GM21447 (cell line): ENCODE measurements at regions not wholly inside any gene's neighbourhood (a gene's known extent, or its start where the extent isn't known, plus 50 kb on each side); places are given as distances from the start of the nearest gene placed in this dataset.

ENCODE experiments used
- ATAC-seq: cut with Tn5 transposase; IDR thresholded peaks from one replicate; pipeline ENCODE4 v1.9.1; 2021; ENCODE audit not compliant: unreplicated experiment

DNA sequence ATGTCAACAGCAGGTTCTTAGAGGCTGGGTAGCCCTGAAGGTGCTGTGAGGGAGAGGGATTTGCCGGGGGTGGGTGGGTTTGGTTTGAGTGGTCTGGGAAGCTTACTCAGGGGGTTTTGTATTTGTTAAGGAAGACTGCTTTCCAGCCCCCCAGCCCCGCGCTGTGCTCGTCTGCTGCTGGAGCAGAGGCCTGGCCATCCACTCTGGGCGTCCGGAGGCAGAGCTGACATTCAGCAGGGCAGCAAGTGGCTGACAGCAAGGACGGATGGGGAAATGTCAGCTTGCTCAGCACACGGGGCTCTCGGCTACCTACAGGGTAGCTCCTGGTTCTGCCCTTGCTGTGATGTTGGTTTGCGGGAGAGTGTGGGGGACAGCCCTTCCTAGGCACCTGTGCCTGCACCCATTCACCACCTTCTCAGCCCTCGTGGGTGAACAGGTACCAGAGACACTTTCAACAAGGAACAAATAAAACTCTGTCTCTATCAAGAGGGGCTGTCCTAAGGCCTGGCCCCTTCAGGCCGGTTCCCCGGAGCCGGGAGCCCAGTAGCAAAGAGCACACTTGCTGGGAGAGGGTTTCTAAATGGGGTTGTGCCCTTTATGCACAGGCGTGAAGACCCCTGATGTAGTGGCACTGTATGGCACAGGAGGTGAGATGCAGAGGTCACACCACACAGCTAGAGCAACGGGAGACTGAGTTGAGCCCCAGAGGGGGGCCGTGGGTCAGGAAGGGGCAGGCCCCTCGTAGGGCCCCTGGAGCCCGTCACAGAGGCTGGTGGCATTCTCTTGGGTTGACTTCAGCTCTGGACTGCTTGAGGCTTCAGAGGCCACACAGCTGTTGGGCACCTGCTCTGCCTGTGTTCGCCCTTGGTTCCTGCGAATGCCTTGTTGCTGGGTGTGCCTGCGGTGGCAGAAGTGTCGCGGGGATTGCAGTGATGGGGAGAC, 72.2 kb upstream of the SHH start:
- no peak for ATAC-seq

GRCh38 chr7:155883491-155884224, 71.4 kb upstream of the SHH start:
- no peak for ATAC-seq

GRCh38 chr7:155882596-155882995, 70.3 kb upstream of the SHH start:
- ATAC-seq, result no peak

GRCh38 chr7:155881471-155882350, 69.4 kb upstream of the SHH start:
- no peak for ATAC-seq

DNA sequence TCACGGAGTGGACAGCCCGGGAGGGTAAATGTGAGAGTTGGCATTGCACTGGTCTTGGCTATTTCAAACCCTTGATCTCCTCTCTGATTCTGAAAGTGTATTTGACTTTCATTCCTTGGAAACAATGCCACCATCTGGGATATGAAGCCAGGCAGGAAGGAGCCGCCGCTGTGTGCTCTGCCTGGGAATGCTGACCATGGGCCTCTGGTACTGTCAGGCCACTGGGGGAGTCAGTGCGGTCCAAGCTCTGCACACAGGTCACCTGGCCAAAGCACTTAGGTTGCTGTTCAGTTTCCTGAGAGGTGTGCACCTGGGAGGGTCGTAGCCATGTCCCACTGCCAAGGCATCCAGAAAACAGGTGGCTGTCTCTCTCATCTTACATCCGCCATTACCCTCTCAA, 68.5 kb upstream of the SHH start:
- no peak for ATAC-seq

GRCh38 chr7:155879592-155879991, 67.3 kb upstream of the SHH start:
- no peak for ATAC-seq

DNA sequence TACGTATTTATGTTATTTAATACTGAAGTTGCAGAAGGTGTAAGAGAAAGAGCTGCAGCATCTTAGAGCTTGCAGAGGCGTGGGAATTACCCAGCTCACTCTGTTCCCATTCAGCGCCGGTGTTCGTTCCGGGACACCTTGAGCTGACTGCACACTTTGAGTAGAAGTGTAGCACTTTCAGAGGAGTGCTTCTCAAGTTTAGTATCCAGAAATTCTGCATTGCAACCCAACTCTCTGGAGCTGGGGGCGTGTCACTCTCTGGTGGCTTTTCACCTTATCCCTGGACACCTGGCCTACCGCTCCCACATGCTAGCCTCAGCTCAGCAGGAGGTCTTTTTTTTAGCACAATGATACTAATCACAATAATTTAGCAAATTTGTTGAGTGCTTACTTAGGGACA, 66.4 kb upstream of the SHH start:
- no peak for ATAC-seq

DNA sequence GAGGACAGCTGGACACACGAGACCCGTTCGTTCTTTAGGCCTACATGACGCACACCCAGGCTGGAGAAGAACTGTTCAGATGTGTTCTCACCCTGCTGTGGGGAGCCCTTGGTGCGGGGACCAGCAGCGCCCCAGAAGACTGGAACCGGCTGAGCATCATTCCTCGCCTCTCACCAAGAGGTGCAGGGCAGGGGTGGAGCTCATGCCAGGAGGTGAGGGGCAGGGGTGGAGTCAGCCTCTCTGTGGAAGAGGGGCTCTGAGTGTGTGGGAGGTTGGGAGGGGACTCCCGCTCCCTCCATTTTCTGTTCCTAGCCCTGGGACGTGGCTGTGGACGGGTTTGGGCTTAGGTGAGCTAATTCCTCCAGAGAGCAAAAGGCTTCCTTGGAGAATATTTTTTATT, 66.0 kb upstream of the SHH start:
- no peak for ATAC-seq

DNA sequence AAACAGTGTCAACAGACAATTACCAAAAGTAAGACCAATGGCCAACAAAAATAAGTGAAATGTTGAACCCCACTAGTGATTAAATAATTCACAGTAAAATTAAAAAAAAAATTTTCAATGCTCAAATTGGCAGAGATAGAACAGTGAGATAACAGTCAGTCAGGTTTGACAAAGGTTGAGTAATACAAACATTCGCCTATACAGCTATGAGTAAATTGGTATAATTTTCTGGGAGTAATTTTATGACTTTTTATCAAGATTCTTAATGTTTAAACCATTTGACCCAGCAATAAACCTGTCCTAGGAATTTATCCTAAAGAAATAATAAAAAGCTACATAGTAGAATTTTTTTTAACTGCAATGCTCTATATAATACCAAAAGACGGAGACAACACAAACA, 64.9 kb upstream of the SHH start:
- ATAC-seq, result no peak

- ATAC-seq, result no peak
These were observed 62.1 kb upstream of the SHH start for GRCh38 chr7:155874411-155874810.

GRCh38 chr7:155874010-155874409, 61.7 kb upstream of the SHH start:
- ATAC-seq, result no peak

DNA sequence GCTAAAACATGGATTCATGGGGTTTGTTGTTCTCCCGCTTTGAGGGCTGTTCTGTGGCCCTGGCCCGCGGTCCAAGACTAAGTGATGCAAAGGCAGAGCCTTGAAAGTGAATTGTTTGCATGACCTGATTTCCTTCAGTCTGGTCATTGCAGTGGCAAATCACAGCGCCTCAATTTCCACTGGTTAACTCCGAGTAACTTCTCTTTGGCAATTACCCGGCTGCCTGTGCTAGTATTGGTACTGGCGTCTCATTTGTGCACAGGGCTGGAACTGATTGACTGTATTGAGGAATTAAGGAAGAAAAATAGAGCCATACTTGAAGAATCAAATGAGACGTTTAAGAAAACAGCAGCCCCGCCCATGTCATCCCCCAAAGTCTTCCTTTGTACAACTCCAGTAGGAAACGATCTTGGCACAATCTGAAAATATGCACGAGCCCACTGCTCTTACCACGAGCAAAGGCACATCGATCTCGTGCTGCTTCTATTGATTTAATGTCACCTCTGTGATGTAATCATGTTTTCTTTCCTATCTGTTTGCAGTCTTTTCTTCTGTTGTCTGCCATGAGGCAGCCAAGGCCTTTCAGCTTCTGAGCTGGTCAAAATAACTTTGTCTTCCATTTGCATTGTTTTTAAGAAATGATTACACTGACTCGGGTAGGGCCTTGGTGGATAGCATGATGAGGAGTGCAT, 60.6 kb upstream of the SHH start:
- ATAC-seq, result no peak

DNA sequence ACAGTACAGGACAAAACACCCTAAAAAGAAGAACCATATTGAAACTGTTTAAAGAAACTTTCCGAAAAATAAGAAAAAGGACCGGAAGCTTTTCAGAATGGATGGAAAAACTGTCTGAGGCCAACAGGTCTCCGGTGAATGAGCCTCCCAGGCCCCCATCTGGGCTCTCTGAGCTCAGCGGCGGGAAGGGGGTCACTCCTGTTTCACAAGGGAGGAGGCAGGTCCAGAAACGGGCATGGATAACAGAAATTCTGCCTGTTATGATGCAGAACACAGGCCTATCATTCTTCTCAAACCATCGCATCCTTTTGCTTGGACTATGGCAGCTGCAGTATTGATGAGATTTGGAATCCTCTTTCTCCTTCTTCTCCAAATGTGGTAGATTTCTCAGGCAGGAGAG, 58.9 kb upstream of the SHH start:
- ATAC-seq, result no peak

- no peak for ATAC-seq
These were observed 58.3 kb upstream of the SHH start for GRCh38 chr7:155870334-155871180.

DNA sequence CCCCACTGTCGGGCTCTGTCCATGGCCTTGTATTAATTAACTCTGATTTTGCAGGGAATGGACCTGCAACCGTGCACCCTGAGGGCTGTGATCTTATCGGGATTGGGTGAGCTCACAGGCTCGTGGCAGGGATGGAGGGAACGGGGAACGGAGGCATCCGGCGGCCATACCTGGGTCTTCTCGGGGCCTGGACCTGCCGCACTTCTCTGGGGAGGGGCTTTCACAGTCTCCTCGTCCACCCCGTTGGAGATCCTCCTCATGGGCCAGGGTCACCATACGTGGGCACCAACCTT, 57.5 kb upstream of the SHH start:
- ATAC-seq, result no peak

- no peak for ATAC-seq
These were observed 56.9 kb upstream of the SHH start for GRCh38 chr7:155868955-155869783.

- no peak for ATAC-seq
These were observed 55.6 kb upstream of the SHH start for GRCh38 chr7:155867734-155868400.

GRCh38 chr7:155867280-155867679, 55.0 kb upstream of the SHH start:
- ATAC-seq, result no peak
